ENCODE measurements at regions not wholly inside any gene's neighbourhood (a gene's known extent, or its start where the extent isn't known, plus 50 kb on each side); places are given as distances from the start of the nearest gene placed in this dataset.
"Not testable (repeated sequence)": the region's sequence is repeated elsewhere in the genome, so short reads cannot be mapped to it uniquely, and the experiment has no call there.

DNA sequence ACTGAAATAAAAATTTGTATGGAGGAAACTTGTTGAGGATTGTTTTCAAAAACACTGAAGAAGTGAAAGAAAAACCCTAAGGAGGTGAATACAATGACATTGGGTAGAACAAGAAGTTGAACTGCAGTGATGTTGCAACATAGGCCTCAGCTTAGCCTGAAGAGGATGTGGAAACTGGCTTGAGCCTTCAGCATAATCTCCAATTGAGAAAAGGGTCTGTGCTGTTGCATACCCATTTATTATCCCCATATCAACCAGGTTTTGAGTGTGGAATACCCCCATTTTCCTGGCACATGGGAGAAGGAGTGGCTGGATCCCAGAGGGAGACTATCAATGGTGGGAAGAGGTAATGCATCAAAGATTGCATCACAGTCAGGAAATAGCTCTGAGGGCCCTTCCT lies 695.0 kb upstream of the HS3ST1 start:
- ChIA-PET CTCF (no interaction called here), POLR2A (no interaction called here)
- no peaks in the 10 kb centered on the region for H3K36me3 ChIP-seq (ENCODE audit: control insufficient read depth in 4 of 4, insufficient read depth in 4 of 4, low read length in 3 of 4)
- peaks cover 0 to 29% (median 10%) of the 10 kb centered on the region in 4 experiments for H3K4me1 ChIP-seq (ENCODE audit: control extremely low read depth in 1 of 4, control insufficient read depth in 4 of 4, insufficient read depth in 4 of 4, low read length in 3 of 4)
- peaks cover 0 to 1% (median 0%) of the 10 kb centered on the region in 5 experiments for H3K9me3 ChIP-seq (ENCODE audit: control extremely low read depth in 1 of 5, control insufficient read depth in 4 of 5, insufficient read depth in 2 of 5, low read depth in 1 of 5, low read length in 4 of 5)
- no peaks in the 10 kb centered on the region for H3K27me3 ChIP-seq (replicated peaks in 2 of 5; ENCODE audit: control insufficient read depth in 4 of 5, insufficient read depth in 5 of 5, low read length in 4 of 5)
- H3K4me3 ChIP-seq (ENCODE audit: control insufficient read depth in 1 of 7, extremely low read depth in 1 of 7, insufficient read depth in 4 of 7, low read depth in 2 of 7, low read length in 6 of 7), result no peak overlapping the region
- DNase-seq, result peak in 2 of 3 donors; percentile 45
- H3K27ac ChIP-seq (ENCODE audit: insufficient read depth in 1 of 2, low read depth in 1 of 2, low read length in 2 of 2, poor library complexity in 1 of 2, severe bottlenecking in 2 of 2), result no peak overlapping the region

DNA sequence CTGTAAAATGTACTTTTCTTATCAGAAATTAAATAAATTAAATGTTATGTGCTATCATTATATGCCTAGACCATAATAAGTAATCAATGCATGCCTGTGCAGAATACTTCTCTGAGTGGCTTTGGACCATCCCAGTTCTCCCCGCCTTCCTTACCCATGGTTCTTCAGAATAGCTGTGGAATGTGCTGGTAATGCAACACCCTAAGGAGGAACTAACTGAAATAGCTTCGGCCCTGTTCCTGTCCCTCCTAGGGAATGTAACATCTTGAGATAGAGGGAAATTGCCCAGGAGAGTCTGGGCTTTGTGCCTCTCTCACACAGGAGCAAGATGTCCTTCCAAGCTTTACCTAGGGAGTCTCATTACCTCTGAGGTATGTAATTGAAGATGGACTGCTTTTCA lies 693.6 kb upstream of the HS3ST1 start:
- H3K27me3 ChIP-seq (replicated peaks in 2 of 5; ENCODE audit: control insufficient read depth in 4 of 5, insufficient read depth in 5 of 5, low read length in 4 of 5), result no peaks in the 10 kb centered on the region
- H3K4me3 ChIP-seq (ENCODE audit: control insufficient read depth in 1 of 7, extremely low read depth in 1 of 7, insufficient read depth in 4 of 7, low read depth in 2 of 7, low read length in 6 of 7), result no peak overlapping the region
- 80% methylated on average over 2 of the region's 2 CpGs for WGBS (ENCODE audit: insufficient coverage)
- ChIA-PET CTCF (no interaction called here), POLR2A (no interaction called here)
- H3K27ac ChIP-seq (ENCODE audit: insufficient read depth in 1 of 2, low read depth in 1 of 2, low read length in 2 of 2, poor library complexity in 1 of 2, severe bottlenecking in 2 of 2), result no peak overlapping the region
- no peaks in the 10 kb centered on the region for H3K36me3 ChIP-seq (ENCODE audit: control insufficient read depth in 4 of 4, insufficient read depth in 4 of 4, low read length in 3 of 4)
- H3K4me1 ChIP-seq (ENCODE audit: control extremely low read depth in 1 of 4, control insufficient read depth in 4 of 4, insufficient read depth in 4 of 4, low read length in 3 of 4), result peaks cover 0 to 37% (median 11%) of the 10 kb centered on the region in 4 experiments
- H3K9me3 ChIP-seq (ENCODE audit: control extremely low read depth in 1 of 5, control insufficient read depth in 4 of 5, insufficient read depth in 2 of 5, low read depth in 1 of 5, low read length in 4 of 5), result peaks cover 0 to 1% (median 0%) of the 10 kb centered on the region in 5 experiments
- no peak for DNase-seq

GRCh38 chr4:12120968-12121367 lies 692.3 kb upstream of the HS3ST1 start:
- Histone ChIP-seq H3K4me1 (ENCODE audit: control extremely low read depth in 1 of 4, control insufficient read depth in 4 of 4, insufficient read depth in 4 of 4, low read length in 3 of 4) (peaks cover 0 to 29% (median 5%) of the 10 kb centered on the region in 4 experiments), H3K27me3 (replicated peaks in 2 of 5; ENCODE audit: control insufficient read depth in 4 of 5, insufficient read depth in 5 of 5, low read length in 4 of 5) (no peaks in the 10 kb centered on the region), H3K36me3 (ENCODE audit: control insufficient read depth in 4 of 4, insufficient read depth in 4 of 4, low read length in 3 of 4) (no peaks in the 10 kb centered on the region), H3K27ac (ENCODE audit: insufficient read depth in 1 of 2, low read depth in 1 of 2, low read length in 2 of 2, poor library complexity in 1 of 2, severe bottlenecking in 2 of 2) (no peak overlapping the region), H3K4me3 (ENCODE audit: control insufficient read depth in 1 of 7, extremely low read depth in 1 of 7, insufficient read depth in 4 of 7, low read depth in 2 of 7, low read length in 6 of 7) (no peak overlapping the region), H3K9me3 (ENCODE audit: control extremely low read depth in 1 of 5, control insufficient read depth in 4 of 5, insufficient read depth in 2 of 5, low read depth in 1 of 5, low read length in 4 of 5) (peaks cover 0 to 4% (median 0%) of the 10 kb centered on the region in 5 experiments)
- no peak for DNase-seq
- ChIA-PET CTCF (no interaction called here), POLR2A (no interaction called here)
- WGBS (ENCODE audit: insufficient coverage), result 80% methylated on average over 1 of the region's 2 CpGs

DNA sequence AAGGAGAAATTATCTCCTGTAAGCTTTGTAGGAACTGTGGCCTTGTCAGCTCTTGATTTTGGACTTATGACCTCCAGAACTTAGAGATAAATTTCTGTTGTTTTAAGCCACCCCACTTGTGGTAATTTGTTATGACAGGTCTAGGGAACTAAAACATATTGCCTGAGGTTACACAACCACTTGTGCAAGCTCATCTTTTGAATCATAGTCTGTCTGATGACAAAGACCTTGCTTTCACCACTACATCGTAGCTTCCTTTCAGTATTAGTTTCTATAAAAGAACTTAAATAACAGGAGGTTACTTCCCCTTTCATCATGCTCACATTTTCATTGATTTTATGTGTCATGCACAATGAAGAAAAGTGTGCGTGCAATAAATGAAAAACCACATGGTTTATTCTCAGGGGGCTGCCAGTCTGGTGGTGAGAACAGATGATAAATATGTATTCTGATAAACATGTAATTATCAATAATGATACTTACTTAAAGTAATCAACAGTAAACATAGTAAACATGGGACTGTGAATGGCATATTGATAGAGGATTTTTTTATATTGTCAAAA lies 690.0 kb upstream of the HS3ST1 start:
- no peak overlapping the region for H3K27ac ChIP-seq (ENCODE audit: insufficient read depth in 1 of 2, low read depth in 1 of 2, low read length in 2 of 2, poor library complexity in 1 of 2, severe bottlenecking in 2 of 2)
- WGBS (ENCODE audit: insufficient coverage), result no CpG with 5 or more reads among the region's 2 CpGs
- H3K27me3 ChIP-seq (replicated peaks in 2 of 5; ENCODE audit: control insufficient read depth in 4 of 5, insufficient read depth in 5 of 5, low read length in 4 of 5), result no peaks in the 10 kb centered on the region
- no peak overlapping the region for H3K4me3 ChIP-seq (ENCODE audit: control insufficient read depth in 1 of 7, extremely low read depth in 1 of 7, insufficient read depth in 4 of 7, low read depth in 2 of 7, low read length in 6 of 7)
- ChIA-PET POLR2A (no interaction called here), CTCF (interaction anchor here (0.6 kb wide), 1 partner anchor 93 kb away, joined by 3 read pairs; no protein-coding TSS in a partner anchor)
- peak; percentile 23 to 87 (median 81) for DNase-seq
- H3K36me3 ChIP-seq (ENCODE audit: control insufficient read depth in 4 of 4, insufficient read depth in 4 of 4, low read length in 3 of 4), result no peaks in the 10 kb centered on the region
- peaks cover 0 to 19% (median 3%) of the 10 kb centered on the region in 4 experiments for H3K4me1 ChIP-seq (ENCODE audit: control extremely low read depth in 1 of 4, control insufficient read depth in 4 of 4, insufficient read depth in 4 of 4, low read length in 3 of 4)
- H3K9me3 ChIP-seq (ENCODE audit: control extremely low read depth in 1 of 5, control insufficient read depth in 4 of 5, insufficient read depth in 2 of 5, low read depth in 1 of 5, low read length in 4 of 5), result peaks cover 0 to 16% (median 2%) of the 10 kb centered on the region in 5 experiments

DNA sequence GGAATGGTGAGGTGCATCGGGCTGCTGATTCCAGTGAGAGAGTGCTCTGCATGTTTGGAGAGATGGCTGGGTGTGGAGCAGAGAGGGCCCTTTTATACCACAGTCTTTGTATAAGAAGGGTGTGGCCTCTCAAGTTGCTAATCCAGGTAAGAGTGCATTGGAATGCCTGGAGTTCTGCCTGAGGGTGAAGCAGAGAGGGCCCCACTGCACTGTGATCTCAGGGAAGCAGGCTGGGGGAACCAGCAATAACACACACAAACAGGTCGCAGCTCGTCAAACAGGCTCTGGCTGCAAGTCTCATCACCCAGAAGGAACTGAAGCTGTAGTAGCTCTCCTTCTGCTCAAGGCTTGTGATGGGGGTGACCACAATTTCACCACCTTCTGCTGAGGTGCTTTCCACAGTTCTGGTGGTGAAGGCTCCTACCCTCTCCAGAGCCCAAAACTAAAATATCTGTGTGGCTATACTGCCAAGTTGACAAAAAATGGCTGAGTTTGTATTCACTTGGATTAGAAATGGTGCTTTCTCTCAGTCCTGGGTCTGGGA lies 687.4 kb upstream of the HS3ST1 start:
- no peaks in the 10 kb centered on the region for H3K36me3 ChIP-seq (ENCODE audit: control insufficient read depth in 4 of 4, insufficient read depth in 4 of 4, low read length in 3 of 4)
- POLR2A ChIA-PET, result no interaction called here
- H3K4me1 ChIP-seq (ENCODE audit: control extremely low read depth in 1 of 4, control insufficient read depth in 4 of 4, insufficient read depth in 4 of 4, low read length in 3 of 4), result peaks cover 0 to 16% (median 3%) of the 10 kb centered on the region in 4 experiments
- no peak overlapping the region for H3K4me3 ChIP-seq (ENCODE audit: control insufficient read depth in 1 of 7, extremely low read depth in 1 of 7, insufficient read depth in 4 of 7, low read depth in 2 of 7, low read length in 6 of 7)
- 94% methylated on average over 3 of the region's 3 CpGs for WGBS (ENCODE audit: insufficient coverage)
- H3K27ac ChIP-seq (ENCODE audit: insufficient read depth in 1 of 2, low read depth in 1 of 2, low read length in 2 of 2, poor library complexity in 1 of 2, severe bottlenecking in 2 of 2), result no peak overlapping the region
- peaks cover 0 to 25% (median 4%) of the 10 kb centered on the region in 5 experiments for H3K9me3 ChIP-seq (ENCODE audit: control extremely low read depth in 1 of 5, control insufficient read depth in 4 of 5, insufficient read depth in 2 of 5, low read depth in 1 of 5, low read length in 4 of 5)
- DNase-seq, result peak in 1 of 3 donors; percentile 6
- H3K27me3 ChIP-seq (replicated peaks in 2 of 5; ENCODE audit: control insufficient read depth in 4 of 5, insufficient read depth in 5 of 5, low read length in 4 of 5), result no peaks in the 10 kb centered on the region
- CTCF ChIA-PET, result no interaction called here

GRCh38 chr4:12110627-12111026 lies 681.9 kb upstream of the HS3ST1 start:
- no CpG with 5 or more reads among the region's 3 CpGs for WGBS (ENCODE audit: insufficient coverage)

GRCh38 chr4:12109056-12109455 lies 680.4 kb upstream of the HS3ST1 start:
- H3K4me1 ChIP-seq (ENCODE audit: control extremely low read depth in 1 of 4, control insufficient read depth in 4 of 4, insufficient read depth in 4 of 4, low read length in 3 of 4); H3K36me3 ChIP-seq (ENCODE audit: control insufficient read depth in 4 of 4, insufficient read depth in 4 of 4, low read length in 3 of 4); CTCF ChIA-PET; DNase-seq; POLR2A ChIA-PET; H3K27me3 ChIP-seq (replicated peaks in 2 of 5; ENCODE audit: control insufficient read depth in 4 of 5, insufficient read depth in 5 of 5, low read length in 4 of 5); H3K4me3 ChIP-seq (ENCODE audit: control insufficient read depth in 1 of 7, extremely low read depth in 1 of 7, insufficient read depth in 4 of 7, low read depth in 2 of 7, low read length in 6 of 7); H3K27ac ChIP-seq (ENCODE audit: insufficient read depth in 1 of 2, low read depth in 1 of 2, low read length in 2 of 2, poor library complexity in 1 of 2, severe bottlenecking in 2 of 2): not testable (repeated sequence)
- H3K9me3 ChIP-seq (ENCODE audit: control extremely low read depth in 1 of 5, control insufficient read depth in 4 of 5, insufficient read depth in 2 of 5, low read depth in 1 of 5, low read length in 4 of 5), result peaks cover 0 to 12% (median 2%) of the 10 kb centered on the region in 5 experiments
- WGBS (ENCODE audit: insufficient coverage), result no CpG with 5 or more reads among the region's 4 CpGs

More at GRCh38 chr4:12110627-12111026, 681.9 kb upstream of the HS3ST1 start:
- DNase-seq, result peak in 2 of 3 donors; percentile 35 to 41
- peaks cover 0 to 21% (median 4%) of the 10 kb centered on the region in 5 experiments for H3K9me3 ChIP-seq (ENCODE audit: control extremely low read depth in 1 of 5, control insufficient read depth in 4 of 5, insufficient read depth in 2 of 5, low read depth in 1 of 5, low read length in 4 of 5)
- ChIA-PET CTCF (no interaction called here), POLR2A (no interaction called here)
- no peaks in the 10 kb centered on the region for H3K36me3 ChIP-seq (ENCODE audit: control insufficient read depth in 4 of 4, insufficient read depth in 4 of 4, low read length in 3 of 4)
- peaks cover 0 to 7% (median 0%) of the 10 kb centered on the region in 4 experiments for H3K4me1 ChIP-seq (ENCODE audit: control extremely low read depth in 1 of 4, control insufficient read depth in 4 of 4, insufficient read depth in 4 of 4, low read length in 3 of 4)
- no peak overlapping the region for H3K27ac ChIP-seq (ENCODE audit: insufficient read depth in 1 of 2, low read depth in 1 of 2, low read length in 2 of 2, poor library complexity in 1 of 2, severe bottlenecking in 2 of 2)
- no peak overlapping the region for H3K4me3 ChIP-seq (ENCODE audit: control insufficient read depth in 1 of 7, extremely low read depth in 1 of 7, insufficient read depth in 4 of 7, low read depth in 2 of 7, low read length in 6 of 7)
- H3K27me3 ChIP-seq (replicated peaks in 2 of 5; ENCODE audit: control insufficient read depth in 4 of 5, insufficient read depth in 5 of 5, low read length in 4 of 5), result no peaks in the 10 kb centered on the region
